IMR-90 (cell line): ENCODE measurements at regions not wholly inside any gene's neighbourhood (a gene's known extent, or its start where the extent isn't known, plus 50 kb on each side); places are given as distances from the start of the nearest gene placed in this dataset.

ENCODE experiments used
- ATAC-seq: fragments of 200-7000 bp; cut with Tn5 transposase; 2 replicates; pipeline ENCODE4 v1.9.1; 2020; ENCODE audit warnings: low read depth, mild to moderate bottlenecking, moderate library complexity
- BruUV-seq: library from RNA; stranded (reverse); fragments of 400-500 nt; replicated peaks from 2 replicates; lab custom pipeline; 2021; lab: Mats Ljungman, UMichigan
- CTCF ChIA-PET: fragments of 300-600 bp; formaldehyde crosslinking; extraction: SDS; loops from one replicate; lab custom pipeline; 2021; ENCODE audit warnings: antibody characterized with exemption; lab: Yijun Ruan, JAX
- POLR2A ChIA-PET: fragments of 300-600 bp; sonication (Branson Sonifier 250); formaldehyde crosslinking; loops from one replicate; lab custom pipeline; 2022; ENCODE audit warnings: antibody characterized with exemption; ENCODE audit not compliant: unreplicated experiment; lab: Charles Lee
- DNase-seq: peaks from one replicate; pipeline ENCODE4 v3.0.0; 2013
- H2AFZ ChIP-seq: replicated peaks from 2 replicates; pipeline ENCODE3; 2013; ENCODE audit warnings: low read length, mild to moderate bottlenecking; ENCODE audit not compliant: poor library complexity
- H2AK5ac ChIP-seq: 2 replicates; pipeline ENCODE4 v1.6.1; 2013; ENCODE audit warnings: low read depth, low read length, inconsistent platforms
- H2AK9ac ChIP-seq: replicated peaks from 2 replicates; pipeline ENCODE3; 2013; ENCODE audit warnings: mild to moderate bottlenecking, low read depth, low read length, moderate library complexity; ENCODE audit not compliant: poor library complexity
- H2BK120ac ChIP-seq: 2 replicates; pipeline ENCODE4 v1.6.1; 2013; ENCODE audit warnings: low read depth, low read length, inconsistent platforms
- H2BK15ac ChIP-seq: 3 replicates; pipeline ENCODE4 v1.6.1; 2013; ENCODE audit warnings: low read depth, low read length, inconsistent platforms
- H2BK20ac ChIP-seq: 2 replicates; pipeline ENCODE4 v1.6.1; 2013; ENCODE audit warnings: low read depth, mild to moderate bottlenecking, inconsistent platforms, low read length, moderate library complexity
- H2BK5ac ChIP-seq: 2 replicates; pipeline ENCODE4 v1.6.1; 2013; ENCODE audit warnings: mild to moderate bottlenecking, low read depth, low read length, inconsistent platforms; ENCODE audit not compliant: poor library complexity, severe bottlenecking
- H3K14ac ChIP-seq: replicated peaks from 2 replicates; pipeline ENCODE4 v1.6.1; 2013; ENCODE audit warnings: low read depth, low read length, inconsistent platforms
- H3K18ac ChIP-seq: 2 replicates; pipeline ENCODE4 v1.6.1; 2013; ENCODE audit warnings: low read depth, low read length, control low read depth
- H3K23ac ChIP-seq: 2 replicates; pipeline ENCODE4 v1.6.1; 2013; ENCODE audit warnings: low read depth, low read length, inconsistent platforms
- H3K27ac ChIP-seq: 2 replicates; pipeline ENCODE4 v1.5.1; 2013; ENCODE audit warnings: mild to moderate bottlenecking, control low read depth, low read length; ENCODE audit not compliant: insufficient read depth
- H3K27me3 ChIP-seq: 2 replicates; pipeline ENCODE4 v1.6.1; 2013; ENCODE audit warnings: low read length; ENCODE audit not compliant: control insufficient read depth, insufficient read depth
- H3K36me3 ChIP-seq: 2 replicates; pipeline ENCODE4 v1.6.1; 2013; ENCODE audit warnings: low read length, mixed read lengths; ENCODE audit not compliant: control insufficient read depth, insufficient read depth
- H3K4ac ChIP-seq: 2 replicates; pipeline ENCODE4 v1.6.1; 2013; ENCODE audit warnings: low read depth, low read length, inconsistent platforms
- H3K4me1 ChIP-seq: 2 replicates; pipeline ENCODE4 v1.6.1; 2013; ENCODE audit warnings: low read length, mixed read lengths; ENCODE audit not compliant: control insufficient read depth, insufficient read depth
- H3K4me2 ChIP-seq: 2 replicates; pipeline ENCODE4 v1.6.1; 2013; ENCODE audit warnings: low read depth, mild to moderate bottlenecking, control low read depth, low read length, moderate library complexity
- H3K4me3 ChIP-seq: 2 replicates; pipeline ENCODE4 v1.5.1; 2013; ENCODE audit warnings: low read depth, mild to moderate bottlenecking, control low read depth, low read length, moderate library complexity; ENCODE audit not compliant: insufficient read depth
- H3K56ac ChIP-seq: 2 replicates; pipeline ENCODE4 v1.6.1; 2013; ENCODE audit warnings: low read length, inconsistent platforms; ENCODE audit not compliant: insufficient read depth; ENCODE audit errors: extremely low read depth
- H3K79me1 ChIP-seq, 2 experiments: 2 replicates each; pipeline ENCODE4 v1.6.1; 2013; ENCODE audit warnings: low read length in 2 of 2, inconsistent platforms in 1 of 2, low read depth in 1 of 2
- H3K9ac ChIP-seq: 2 replicates; pipeline ENCODE4 v1.6.1; 2013; ENCODE audit warnings: low read depth, low read length, control low read depth
- H3K9me1 ChIP-seq: 2 replicates; pipeline ENCODE4 v1.6.1; 2013; ENCODE audit warnings: low read length, inconsistent platforms; ENCODE audit not compliant: insufficient read depth
- H3K9me3 ChIP-seq: 2 replicates; pipeline ENCODE4 v1.6.1; 2013; ENCODE audit warnings: low read length; ENCODE audit not compliant: control insufficient read depth, insufficient read depth
- H4K20me1 ChIP-seq: 2 replicates; pipeline ENCODE4 v1.6.1; 2013; ENCODE audit warnings: low read length, inconsistent platforms; ENCODE audit not compliant: insufficient read depth
- H4K5ac ChIP-seq: 2 replicates; pipeline ENCODE4 v1.6.1; 2013; ENCODE audit warnings: mild to moderate bottlenecking, low read depth, low read length, control low read depth
- H4K8ac ChIP-seq, 2 experiments: 2 replicates each; pipeline ENCODE4 v1.6.1; 2013; ENCODE audit warnings: low read depth in 2 of 2, low read length in 2 of 2, control low read depth in 1 of 2, inconsistent platforms in 1 of 2
- H4K91ac ChIP-seq: 2 replicates; pipeline ENCODE4 v1.6.1; 2013; ENCODE audit warnings: low read depth, low read length, inconsistent platforms; ENCODE audit not compliant: insufficient read depth
- BHLHE40 ChIP-seq: fragments of 150-350 bp; IDR thresholded peaks from 2 replicates; pipeline ENCODE4 v1.6.1; 2016; ENCODE audit warnings: mild to moderate bottlenecking, low read depth, low read length
- CEBPB ChIP-seq: IDR thresholded peaks from 2 replicates; pipeline ENCODE4 v1.6.1; 2012; ENCODE audit warnings: low read depth, low read length, improper control_type of control experiment
- CHD1 ChIP-seq: IDR thresholded peaks from 2 replicates; pipeline ENCODE4 v1.6.1; 2012; ENCODE audit warnings: low read depth, low read length, improper control_type of control experiment
- CTCF ChIP-seq: conservative IDR thresholded peaks from 2 replicates; pipeline ENCODE4 v1.5.1; 2012; ENCODE audit warnings: mild to moderate bottlenecking, low read depth, low read length, improper control_type of control experiment
- FOS ChIP-seq: fragments of 150-350 bp; IDR thresholded peaks from 2 replicates; pipeline ENCODE4 v1.6.1; 2016; ENCODE audit warnings: low read depth, low read length
- MAFK ChIP-seq: IDR thresholded peaks from 2 replicates; pipeline ENCODE4 v1.6.1; 2012; ENCODE audit warnings: low read depth, low read length, improper control_type of control experiment
- MAZ ChIP-seq: IDR thresholded peaks from 2 replicates; pipeline ENCODE4 v1.6.1; 2012; ENCODE audit warnings: low read depth, mild to moderate bottlenecking, low read length, improper control_type of control experiment, moderate library complexity, borderline replicate concordance
- MXI1 ChIP-seq: IDR thresholded peaks from 2 replicates; pipeline ENCODE4 v1.6.1; 2012; ENCODE audit warnings: low read depth, mild to moderate bottlenecking, low read length, moderate library complexity, borderline replicate concordance
- NFE2L2 ChIP-seq: fragments of 150-350 bp; IDR thresholded peaks from 2 replicates; pipeline ENCODE4 v1.6.1; 2016; ENCODE audit warnings: low read depth, mild to moderate bottlenecking, low read length
- POLR2A ChIP-seq: IDR thresholded peaks from 2 replicates; pipeline ENCODE4 v1.6.1; 2012; ENCODE audit warnings: mild to moderate bottlenecking, low read depth, low read length
- RAD21 ChIP-seq: IDR thresholded peaks from 2 replicates; pipeline ENCODE4 v1.6.1; 2012; ENCODE audit warnings: low read length, improper control_type of control experiment
- RCOR1 ChIP-seq: IDR thresholded peaks from 2 replicates; pipeline ENCODE4 v1.6.1; 2012; ENCODE audit warnings: mild to moderate bottlenecking, low read length, improper control_type of control experiment; ENCODE audit not compliant: insufficient replicate concordance
- RFX5 ChIP-seq: IDR thresholded peaks from 2 replicates; pipeline ENCODE4 v1.8.0; 2012; ENCODE audit warnings: low read depth, mild to moderate bottlenecking, low read length, moderate library complexity
- SMC3 ChIP-seq: fragments of 150-350 bp; IDR thresholded peaks from 2 replicates; pipeline ENCODE4 v1.6.1; 2016; ENCODE audit warnings: low read depth, mild to moderate bottlenecking, antibody characterized with exemption, low read length, moderate library complexity
- WGBS, 2 experiments: methylation state at CpG; one replicate each; pipeline versions ENCODE4 v1.1.5 to v1.1.7; 2013; ENCODE audit warnings: missing lambda C conversion rate in 2 of 2; ENCODE audit not compliant: insufficient read length in 1 of 2; ENCODE audit errors: extremely low coverage in 2 of 2; 5-methylcytosine and 5-hydroxymethylcytosine counted together
- dilution Hi-C: fragments of 300-500 bp; cut with HindIII; formaldehyde crosslinking; loops from one replicate; pipeline ENCODE4 v1.14.3; 2018; ENCODE audit warnings: low sequenced_read_pairs; ENCODE audit not compliant: unreplicated experiment
- in situ Hi-C: fragments of 300-500 bp; cut with MboI; formaldehyde crosslinking; loops from 3 replicates; pipeline ENCODE4 v1.14.3; 2019; ENCODE audit warnings: low sequenced_read_pairs, inconsistent platforms, mixed read lengths
- intact Hi-C: fragments of 100-400 bp; cut with micrococcal nuclease; formaldehyde crosslinking; loops from 2 replicates; pipeline ENCODE4 v1.10.0; 2022
- TF ChIP-seq, protein P1 (sequence below): fragments of 150-350 bp; IDR thresholded peaks from 2 replicates; pipeline ENCODE4 v1.6.1; 2017; ENCODE audit warnings: mild to moderate bottlenecking, antibody characterized with exemption, low read length, low read depth
- TF ChIP-seq, protein P2 (sequence below): fragments of 150-350 bp; IDR thresholded peaks from 2 replicates; pipeline ENCODE4 v1.6.1; 2016; ENCODE audit warnings: low read depth, mild to moderate bottlenecking, low read length, moderate library complexity, borderline replicate concordance

GRCh38 chr12:90008277-90008676 is 299.6 kb upstream of the ATP2B1 start:
- Histone ChIP-seq H4K5ac (no peak overlapping the region), H3K27me3 (no peaks in the 10 kb centered on the region), H3K56ac (no peak overlapping the region), H3K9me1 (no peaks in the 10 kb centered on the region), H2AK5ac (no peak overlapping the region), H3K14ac (no peak overlapping the region), H3K4me1 (no peaks in the 10 kb centered on the region), H2BK5ac (no peak overlapping the region), H2AFZ (no peak overlapping the region), H3K4me2 (no peak overlapping the region), H2BK120ac (no peak overlapping the region), H3K79me1 (no peaks in the 10 kb centered on the region), H3K4ac (no peak overlapping the region), H3K9me3 (no peaks in the 10 kb centered on the region), H4K20me1 (no peaks in the 10 kb centered on the region), H3K23ac (no peak overlapping the region), H3K4me3 (no peak overlapping the region), H3K27ac (no peak overlapping the region), H2AK9ac (no peak overlapping the region), H2BK15ac (no peak overlapping the region), H2BK20ac (no peak overlapping the region), H4K8ac (no peak overlapping the region), H3K9ac (no peak overlapping the region), H3K36me3 (no peaks in the 10 kb centered on the region), H3K18ac (no peak overlapping the region), H4K91ac (no peak overlapping the region)
- BruUV-seq, result no TSS peak
- TF ChIP-seq CEBPB (no peak), NFE2L2 (no peak), RAD21 (no peak), BHLHE40 (no peak), FOS (no peak), MAZ (no peak), CHD1 (no peak), POLR2A (no peak), RCOR1 (no peak), SMC3 (no peak), MAFK (no peak), MXI1 (no peak), CTCF (no peak), RFX5 (no peak)
- TF ChIP-seq, protein P1, sequence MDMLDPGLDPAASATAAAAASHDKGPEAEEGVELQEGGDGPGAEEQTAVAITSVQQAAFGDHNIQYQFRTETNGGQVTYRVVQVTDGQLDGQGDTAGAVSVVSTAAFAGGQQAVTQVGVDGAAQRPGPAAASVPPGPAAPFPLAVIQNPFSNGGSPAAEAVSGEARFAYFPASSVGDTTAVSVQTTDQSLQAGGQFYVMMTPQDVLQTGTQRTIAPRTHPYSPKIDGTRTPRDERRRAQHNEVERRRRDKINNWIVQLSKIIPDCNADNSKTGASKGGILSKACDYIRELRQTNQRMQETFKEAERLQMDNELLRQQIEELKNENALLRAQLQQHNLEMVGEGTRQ, result no peak
- TF ChIP-seq, protein P2, sequence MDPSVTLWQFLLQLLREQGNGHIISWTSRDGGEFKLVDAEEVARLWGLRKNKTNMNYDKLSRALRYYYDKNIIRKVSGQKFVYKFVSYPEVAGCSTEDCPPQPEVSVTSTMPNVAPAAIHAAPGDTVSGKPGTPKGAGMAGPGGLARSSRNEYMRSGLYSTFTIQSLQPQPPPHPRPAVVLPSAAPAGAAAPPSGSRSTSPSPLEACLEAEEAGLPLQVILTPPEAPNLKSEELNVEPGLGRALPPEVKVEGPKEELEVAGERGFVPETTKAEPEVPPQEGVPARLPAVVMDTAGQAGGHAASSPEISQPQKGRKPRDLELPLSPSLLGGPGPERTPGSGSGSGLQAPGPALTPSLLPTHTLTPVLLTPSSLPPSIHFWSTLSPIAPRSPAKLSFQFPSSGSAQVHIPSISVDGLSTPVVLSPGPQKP, result no peak
- intact Hi-C loops (no loop called here), dilution Hi-C loops (no loop called here), in situ Hi-C loops (no loop called here)
- CTCF ChIA-PET, result no interaction called here
- POLR2A ChIA-PET, result no interaction called here
- no CpG with 5 or more reads among the region's 3 CpGs for WGBS, 2 experiments
- ATAC-seq (no peak), DNase-seq (no peak)
